LNCaP clone FGC (cell line): ENCODE measurements at regions not wholly inside any gene's neighbourhood (a gene's known extent, or its start where the extent isn't known, plus 50 kb on each side); places are given as distances from the start of the nearest gene placed in this dataset.

Experiments
- DNase-seq: peaks from one replicate; pipeline ENCODE4 v3.0.0-alpha.2; 2011; ENCODE audit warnings: low read depth
- H3K4me3 ChIP-seq: 2 replicates; pipeline ENCODE4 v1.5.1; 2011; ENCODE audit warnings: mild to moderate bottlenecking, low read depth, low read length, control low read depth
- CTCF ChIP-seq: IDR thresholded peaks from 2 replicates; pipeline ENCODE4 v1.5.1; 2012; ENCODE audit warnings: mild to moderate bottlenecking; ENCODE audit not compliant: control insufficient read depth, insufficient read depth; ENCODE audit errors: extremely low read depth

- no peak for TF ChIP-seq CTCF
- no peak overlapping the region for H3K4me3 ChIP-seq
These were observed 115.6 kb upstream of the RUNX3 start for GRCh38 chr1:25045480-25046193.

GRCh38 chr1:25043228-25043580 is 113.1 kb upstream of the RUNX3 start:
- no peak overlapping the region for H3K4me3 ChIP-seq
- TF ChIP-seq CTCF, result no peak
- no peak for DNase-seq

More at GRCh38 chr1:25045480-25046193, 115.6 kb upstream of the RUNX3 start:
- no peak for DNase-seq

GRCh38 chr1:25042331-25043227 is 112.5 kb upstream of the RUNX3 start:
- TF ChIP-seq CTCF, result no peak
- no peak for DNase-seq

GRCh38 chr1:25041916-25042315 is 111.8 kb upstream of the RUNX3 start:
- H3K4me3 ChIP-seq, result no peak overlapping the region
- no peak for DNase-seq
- TF ChIP-seq CTCF, result no peak

More at GRCh38 chr1:25042331-25043227, 112.5 kb upstream of the RUNX3 start:
- H3K4me3 ChIP-seq, result no peak overlapping the region

- no peak overlapping the region for H3K4me3 ChIP-seq
- no peak for TF ChIP-seq CTCF
- DNase-seq, result no peak
These were observed 110.1 kb upstream of the RUNX3 start for GRCh38 chr1:25040122-25040685.

- TF ChIP-seq CTCF, result no peak
These were observed 109.2 kb upstream of the RUNX3 start for GRCh38 chr1:25039229-25039628.

More at GRCh38 chr1:25039229-25039628, 109.2 kb upstream of the RUNX3 start:
- DNase-seq, result no peak
- no peak overlapping the region for H3K4me3 ChIP-seq
